ENCODE measurements at regions not wholly inside any gene's neighbourhood (a gene's known extent, or its start where the extent isn't known, plus 50 kb on each side); places are given as distances from the start of the nearest gene placed in this dataset.

GRCh38 chr21:22554690-22555316, 1556.6 kb downstream of the NCAM2 start:
- peaks cover 2 to 24% (median 18%) of the 10 kb centered on the region in 6 donors for H3K9me3 Mint-ChIP-seq
- H3K4me3 Mint-ChIP-seq, result no peak overlapping the region
- H3K27me3 Mint-ChIP-seq (ENCODE audit: low read depth in 3 of 3), result no peaks in the 10 kb centered on the region
- H3K4me1 Mint-ChIP-seq, result no peaks in the 10 kb centered on the region
- H3K27ac Mint-ChIP-seq, result no peak overlapping the region
- H3K36me3 Mint-ChIP-seq, result no peaks in the 10 kb centered on the region
- no peak for DNase-seq

- no peak overlapping the region for H3K4me3 Mint-ChIP-seq
- H3K27ac Mint-ChIP-seq, result no peak overlapping the region
- H3K9me3 Mint-ChIP-seq, result peaks cover 10 to 36% (median 33%) of the 10 kb centered on the region in 6 donors
- peaks cover 0 to 2% (median 0%) of the 10 kb centered on the region in 3 donors for H3K27me3 Mint-ChIP-seq (ENCODE audit: low read depth in 3 of 3)
- no peaks in the 10 kb centered on the region for H3K36me3 Mint-ChIP-seq
- no peaks in the 10 kb centered on the region for H3K4me1 Mint-ChIP-seq
- no peak for DNase-seq
Measured at GRCh38 chr21:22556829-22557228, 1558.6 kb downstream of the NCAM2 start.

GRCh38 chr21:22561946-22562345, 1563.7 kb downstream of the NCAM2 start:
- peaks cover 0 to 2% (median 0%) of the 10 kb centered on the region in 3 donors for H3K27me3 Mint-ChIP-seq (ENCODE audit: low read depth in 3 of 3)
- no peaks in the 10 kb centered on the region for H3K4me1 Mint-ChIP-seq
- peaks cover 0 to 7% (median 0%) of the 10 kb centered on the region in 3 donors for H3K36me3 Mint-ChIP-seq
- DNase-seq, result no peak
- no peak overlapping the region for H3K27ac Mint-ChIP-seq
- H3K4me3 Mint-ChIP-seq, result no peak overlapping the region
- H3K9me3 Mint-ChIP-seq, result peaks cover 8 to 53% (median 32%) of the 10 kb centered on the region in 6 donors

- Mint-ChIP-seq H3K4me1 (no peaks in the 10 kb centered on the region), H3K9me3 (peaks cover 1 to 25% (median 14%) of the 10 kb centered on the region in 6 donors), H3K27me3 (ENCODE audit: low read depth in 3 of 3) (no peaks in the 10 kb centered on the region), H3K27ac (no peak overlapping the region), H3K36me3 (peaks cover 0 to 3% (median 0%) of the 10 kb centered on the region in 3 donors), H3K4me3 (no peak overlapping the region)
- no peak for DNase-seq
Measured at GRCh38 chr21:22573834-22574233, 1575.6 kb downstream of the NCAM2 start.

- H3K9me3 Mint-ChIP-seq, result peaks cover 0 to 25% (median 12%) of the 10 kb centered on the region in 6 donors
- H3K27ac Mint-ChIP-seq, result no peak overlapping the region
- no peak for DNase-seq
- peaks cover 0 to 3% (median 0%) of the 10 kb centered on the region in 3 donors for H3K36me3 Mint-ChIP-seq
- H3K4me3 Mint-ChIP-seq, result no peak overlapping the region
- no peaks in the 10 kb centered on the region for H3K4me1 Mint-ChIP-seq
- H3K27me3 Mint-ChIP-seq (ENCODE audit: low read depth in 3 of 3), result peaks cover 0 to under 1% (median 0%) of the 10 kb centered on the region in 3 donors
Measured at GRCh38 chr21:22575165-22575584, 1577.0 kb downstream of the NCAM2 start.

- peaks cover 0 to 2% (median 0%) of the 10 kb centered on the region in 3 donors for H3K27me3 Mint-ChIP-seq (ENCODE audit: low read depth in 3 of 3)
- no peak overlapping the region for H3K27ac Mint-ChIP-seq
- H3K4me3 Mint-ChIP-seq, result no peak overlapping the region
- H3K36me3 Mint-ChIP-seq, result peaks cover 0 to 3% (median 0%) of the 10 kb centered on the region in 3 donors
- no peak for DNase-seq
- H3K9me3 Mint-ChIP-seq, result peaks cover 0 to 31% (median 18%) of the 10 kb centered on the region in 6 donors
- no peaks in the 10 kb centered on the region for H3K4me1 Mint-ChIP-seq
Measured at GRCh38 chr21:22579741-22580140, 1581.5 kb downstream of the NCAM2 start.

- no peak for DNase-seq
- H3K36me3 Mint-ChIP-seq, result no peaks in the 10 kb centered on the region
- H3K4me3 Mint-ChIP-seq, result no peak overlapping the region
Measured at GRCh38 chr21:22582026-22582425, 1583.8 kb downstream of the NCAM2 start.

GRCh38 chr21:22584308-22584707, 1586.1 kb downstream of the NCAM2 start:
- Mint-ChIP-seq H3K9me3 (peaks cover 3 to 38% (median 31%) of the 10 kb centered on the region in 6 donors), H3K4me1 (no peaks in the 10 kb centered on the region), H3K4me3 (no peak overlapping the region), H3K27ac (no peak overlapping the region), H3K27me3 (ENCODE audit: low read depth in 3 of 3) (peaks cover 0 to 3% (median 0%) of the 10 kb centered on the region in 3 donors), H3K36me3 (no peaks in the 10 kb centered on the region)
- no peak for DNase-seq

More at GRCh38 chr21:22582026-22582425, 1583.8 kb downstream of the NCAM2 start:
- no peak overlapping the region for H3K27ac Mint-ChIP-seq
- peaks cover 0 to 2% (median 0%) of the 10 kb centered on the region in 3 donors for H3K27me3 Mint-ChIP-seq (ENCODE audit: low read depth in 3 of 3)
- no peaks in the 10 kb centered on the region for H3K4me1 Mint-ChIP-seq
- H3K9me3 Mint-ChIP-seq, result peaks cover 0 to 36% (median 26%) of the 10 kb centered on the region in 6 donors

- DNase-seq, result no peak
- Mint-ChIP-seq H3K4me3 (no peak overlapping the region), H3K9me3 (peaks cover 6 to 39% (median 33%) of the 10 kb centered on the region in 6 donors), H3K27me3 (ENCODE audit: low read depth in 3 of 3) (peaks cover 0 to 2% (median 0%) of the 10 kb centered on the region in 3 donors), H3K36me3 (no peaks in the 10 kb centered on the region), H3K27ac (no peak overlapping the region), H3K4me1 (no peaks in the 10 kb centered on the region)
Measured at GRCh38 chr21:22585558-22585957, 1587.3 kb downstream of the NCAM2 start.

GRCh38 chr21:22597660-22598255, 1599.5 kb downstream of the NCAM2 start:
- H3K27ac Mint-ChIP-seq, result no peak overlapping the region
- no peak for DNase-seq
- peaks cover 0 to 3% (median 0%) of the 10 kb centered on the region in 3 donors for H3K27me3 Mint-ChIP-seq (ENCODE audit: low read depth in 3 of 3)
- H3K9me3 Mint-ChIP-seq, result peaks cover 9 to 60% (median 37%) of the 10 kb centered on the region in 6 donors
- no peaks in the 10 kb centered on the region for H3K36me3 Mint-ChIP-seq
- no peak overlapping the region for H3K4me3 Mint-ChIP-seq
- H3K4me1 Mint-ChIP-seq, result no peaks in the 10 kb centered on the region

GRCh38 chr21:22609802-22610201, 1611.6 kb downstream of the NCAM2 start:
- DNase-seq, result no peak
- H3K9me3 Mint-ChIP-seq, result peaks cover 12 to 41% (median 20%) of the 10 kb centered on the region in 6 donors
- H3K4me1 Mint-ChIP-seq, result no peaks in the 10 kb centered on the region
- H3K36me3 Mint-ChIP-seq, result peaks cover 0 to 2% (median 0%) of the 10 kb centered on the region in 3 donors
- no peak overlapping the region for H3K27ac Mint-ChIP-seq
- peaks cover 0 to 3% (median 0%) of the 10 kb centered on the region in 3 donors for H3K27me3 Mint-ChIP-seq (ENCODE audit: low read depth in 3 of 3)
- no peak overlapping the region for H3K4me3 Mint-ChIP-seq

- Mint-ChIP-seq H3K27me3 (ENCODE audit: low read depth in 3 of 3) (no peaks in the 10 kb centered on the region), H3K36me3 (peaks cover 0 to 4% (median 0%) of the 10 kb centered on the region in 3 donors), H3K27ac (no peak overlapping the region), H3K4me3 (no peak overlapping the region), H3K9me3 (peaks cover 22 to 47% (median 31%) of the 10 kb centered on the region in 6 donors), H3K4me1 (no peaks in the 10 kb centered on the region)
- DNase-seq, result no peak
Measured at GRCh38 chr21:22627911-22628310, 1629.7 kb downstream of the NCAM2 start.

GRCh38 chr21:22630953-22631465, 1632.8 kb downstream of the NCAM2 start:
- DNase-seq, result no peak
- peaks cover 10 to 31% (median 19%) of the 10 kb centered on the region in 6 donors for H3K9me3 Mint-ChIP-seq
- H3K4me1 Mint-ChIP-seq, result no peaks in the 10 kb centered on the region
- no peak overlapping the region for H3K27ac Mint-ChIP-seq
- H3K36me3 Mint-ChIP-seq, result no peaks in the 10 kb centered on the region
- no peaks in the 10 kb centered on the region for H3K27me3 Mint-ChIP-seq (ENCODE audit: low read depth in 3 of 3)
- H3K4me3 Mint-ChIP-seq, result no peak overlapping the region

GRCh38 chr21:22632176-22632575, 1634.0 kb downstream of the NCAM2 start:
- no peaks in the 10 kb centered on the region for H3K27me3 Mint-ChIP-seq (ENCODE audit: low read depth in 3 of 3)
- H3K4me3 Mint-ChIP-seq, result no peak overlapping the region

More at GRCh38 chr21:22632176-22632575, 1634.0 kb downstream of the NCAM2 start:
- DNase-seq, result no peak
- H3K36me3 Mint-ChIP-seq, result no peaks in the 10 kb centered on the region
- H3K27ac Mint-ChIP-seq, result no peak overlapping the region
- no peaks in the 10 kb centered on the region for H3K4me1 Mint-ChIP-seq
- peaks cover 13 to 37% (median 20%) of the 10 kb centered on the region in 6 donors for H3K9me3 Mint-ChIP-seq
